ENCODE measurements at regions not wholly inside any gene's neighbourhood (a gene's known extent, or its start where the extent isn't known, plus 50 kb on each side); places are given as distances from the start of the nearest gene placed in this dataset.

GRCh38 chr9:26229324-26230054 lies 551.2 kb upstream of the TUSC1 start:
- no peaks in the 10 kb centered on the region for H4K20me1 ChIP-seq (ENCODE audit: insufficient read depth, low read length)
- H3K4me2 ChIP-seq (ENCODE audit: low read length) = no peak overlapping the region
- H3K4me1 ChIP-seq (ENCODE audit: insufficient read depth, low read length, poor library complexity, severe bottlenecking) = no peaks in the 10 kb centered on the region
- CTCF ChIA-PET (ENCODE audit: unreplicated experiment) = no interaction called here
- intact Hi-C loops (cut with micrococcal nuclease; ENCODE audit: unreplicated experiment) = no loop called here
- POLR2A ChIA-PET = interaction anchor here (0.8 to 0.9 kb wide), 2 partner anchors 29 to 60 kb away, joined by 3 read pairs; no protein-coding TSS in a partner anchor
- no peak overlapping the region for H3K27ac ChIP-seq (ENCODE audit: low read depth, low read length, poor library complexity, severe bottlenecking)
- no peaks in the 10 kb centered on the region for H3K9me3 ChIP-seq (ENCODE audit: low read length)
- BruUV-seq (replicated peaks) = no TSS peak
- no peak for DNase-seq (ENCODE audit: low spot score)
- H3K36me3 ChIP-seq (ENCODE audit: insufficient read depth, low read length) = no peaks in the 10 kb centered on the region
- H3K79me2 ChIP-seq (ENCODE audit: insufficient read depth, low read depth, low read length) = no peaks in the 10 kb centered on the region
- no peak overlapping the region for H2AFZ ChIP-seq (ENCODE audit: low read length)
- TF ChIP-seq, protein P1, sequence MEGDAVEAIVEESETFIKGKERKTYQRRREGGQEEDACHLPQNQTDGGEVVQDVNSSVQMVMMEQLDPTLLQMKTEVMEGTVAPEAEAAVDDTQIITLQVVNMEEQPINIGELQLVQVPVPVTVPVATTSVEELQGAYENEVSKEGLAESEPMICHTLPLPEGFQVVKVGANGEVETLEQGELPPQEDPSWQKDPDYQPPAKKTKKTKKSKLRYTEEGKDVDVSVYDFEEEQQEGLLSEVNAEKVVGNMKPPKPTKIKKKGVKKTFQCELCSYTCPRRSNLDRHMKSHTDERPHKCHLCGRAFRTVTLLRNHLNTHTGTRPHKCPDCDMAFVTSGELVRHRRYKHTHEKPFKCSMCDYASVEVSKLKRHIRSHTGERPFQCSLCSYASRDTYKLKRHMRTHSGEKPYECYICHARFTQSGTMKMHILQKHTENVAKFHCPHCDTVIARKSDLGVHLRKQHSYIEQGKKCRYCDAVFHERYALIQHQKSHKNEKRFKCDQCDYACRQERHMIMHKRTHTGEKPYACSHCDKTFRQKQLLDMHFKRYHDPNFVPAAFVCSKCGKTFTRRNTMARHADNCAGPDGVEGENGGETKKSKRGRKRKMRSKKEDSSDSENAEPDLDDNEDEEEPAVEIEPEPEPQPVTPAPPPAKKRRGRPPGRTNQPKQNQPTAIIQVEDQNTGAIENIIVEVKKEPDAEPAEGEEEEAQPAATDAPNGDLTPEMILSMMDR (conservative IDR thresholded peaks at IDR 0.05; ENCODE audit: low read length) = no peak
- TF ChIP-seq EZH2phosphoT487 (IDR thresholded peaks at IDR 0.05; ENCODE audit: borderline replicate concordance, low read depth, low read length) = no peak
- H3K4me3 ChIP-seq (ENCODE audit: low read depth, low read length, poor library complexity, severe bottlenecking) = no peak overlapping the region
- H3K9me2 ChIP-seq (ENCODE audit: insufficient read depth, low read length) = no peaks in the 10 kb centered on the region

GRCh38 chr9:26228273-26228672 lies 550.0 kb upstream of the TUSC1 start:
- no peak overlapping the region for H3K4me2 ChIP-seq (ENCODE audit: low read length)
- POLR2A ChIA-PET = no interaction called here

DNA sequence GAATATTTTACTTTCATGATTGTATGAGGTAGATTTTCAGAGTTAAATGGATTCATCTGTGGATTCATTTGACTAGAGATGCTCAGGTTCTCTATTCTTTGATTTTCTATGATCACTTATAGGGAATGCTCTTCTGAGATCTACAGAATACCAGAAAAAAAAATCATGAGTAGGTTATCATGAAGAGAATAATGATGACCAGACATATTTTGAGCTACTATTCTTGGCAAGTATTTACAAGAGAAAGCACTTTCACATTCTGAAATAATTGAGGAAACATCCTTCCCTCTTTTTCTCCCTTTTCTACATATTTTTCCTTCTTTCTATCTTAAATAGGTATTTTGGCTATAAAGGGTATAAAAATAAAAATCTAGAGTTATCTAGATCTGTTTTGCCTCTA lies 543.0 kb upstream of the TUSC1 start:
- BruUV-seq (replicated peaks) = no TSS peak
- H3K9me3 ChIP-seq (ENCODE audit: low read length) = no peaks in the 10 kb centered on the region
- DNase-seq (ENCODE audit: low spot score) = no peak
- CTCF ChIA-PET (ENCODE audit: unreplicated experiment) = no interaction called here
- H2AFZ ChIP-seq (ENCODE audit: low read length) = no peak overlapping the region
- H3K4me3 ChIP-seq (ENCODE audit: low read depth, low read length, poor library complexity, severe bottlenecking) = no peak overlapping the region
- H3K4me2 ChIP-seq (ENCODE audit: low read length) = no peak overlapping the region
- no peak overlapping the region for H3K27ac ChIP-seq (ENCODE audit: low read depth, low read length, poor library complexity, severe bottlenecking)
- intact Hi-C loops (cut with micrococcal nuclease; ENCODE audit: unreplicated experiment) = no loop called here
- TF ChIP-seq EZH2phosphoT487 (IDR thresholded peaks at IDR 0.05; ENCODE audit: borderline replicate concordance, low read depth, low read length) = no peak
- TF ChIP-seq, protein P1 (conservative IDR thresholded peaks at IDR 0.05; ENCODE audit: low read length) = no peak
- POLR2A ChIA-PET = no interaction called here
- H4K20me1 ChIP-seq (ENCODE audit: insufficient read depth, low read length) = no peaks in the 10 kb centered on the region
- H3K36me3 ChIP-seq (ENCODE audit: insufficient read depth, low read length) = no peaks in the 10 kb centered on the region
- no peaks in the 10 kb centered on the region for H3K4me1 ChIP-seq (ENCODE audit: insufficient read depth, low read length, poor library complexity, severe bottlenecking)
- H3K79me2 ChIP-seq (ENCODE audit: insufficient read depth, low read depth, low read length) = no peaks in the 10 kb centered on the region
- H3K9me2 ChIP-seq (ENCODE audit: insufficient read depth, low read length) = no peaks in the 10 kb centered on the region

More at GRCh38 chr9:26228273-26228672, 550.0 kb upstream of the TUSC1 start:
- H3K9me2 ChIP-seq (ENCODE audit: insufficient read depth, low read length) = no peaks in the 10 kb centered on the region
- no peak overlapping the region for H3K4me3 ChIP-seq (ENCODE audit: low read depth, low read length, poor library complexity, severe bottlenecking)
- H4K20me1 ChIP-seq (ENCODE audit: insufficient read depth, low read length) = no peaks in the 10 kb centered on the region
- H3K79me2 ChIP-seq (ENCODE audit: insufficient read depth, low read depth, low read length) = no peaks in the 10 kb centered on the region
- no TSS peak for BruUV-seq (replicated peaks)
- intact Hi-C loops (cut with micrococcal nuclease; ENCODE audit: unreplicated experiment) = no loop called here
- no peak overlapping the region for H2AFZ ChIP-seq (ENCODE audit: low read length)
- no peaks in the 10 kb centered on the region for H3K9me3 ChIP-seq (ENCODE audit: low read length)
- H3K27ac ChIP-seq (ENCODE audit: low read depth, low read length, poor library complexity, severe bottlenecking) = no peak overlapping the region
- no peaks in the 10 kb centered on the region for H3K4me1 ChIP-seq (ENCODE audit: insufficient read depth, low read length, poor library complexity, severe bottlenecking)
- TF ChIP-seq, protein P1 (conservative IDR thresholded peaks at IDR 0.05; ENCODE audit: low read length) = no peak
- no peak for TF ChIP-seq EZH2phosphoT487 (IDR thresholded peaks at IDR 0.05; ENCODE audit: borderline replicate concordance, low read depth, low read length)
- CTCF ChIA-PET (ENCODE audit: unreplicated experiment) = no interaction called here
- no peak for DNase-seq (ENCODE audit: low spot score)
- H3K36me3 ChIP-seq (ENCODE audit: insufficient read depth, low read length) = no peaks in the 10 kb centered on the region

Measured in OCI-LY7 (cell line).